Hepatocyte (in vitro differentiated cells): ENCODE measurements at regions not wholly inside any gene's neighbourhood (a gene's known extent, or its start where the extent isn't known, plus 50 kb on each side); places are given as distances from the start of the nearest gene placed in this dataset.

Source experiments
- CTCF ChIP-seq: fragments of 200-600 bp; sonication (generic); IDR thresholded peaks from 2 replicates; pipeline ENCODE4 v1.5.1; 2016; ENCODE audit warnings: antibody characterized with exemption, mild to moderate bottlenecking; ENCODE audit not compliant: poor library complexity
- EZH2 ChIP-seq: fragments of 200-600 bp; sonication (generic); IDR thresholded peaks from 2 replicates; pipeline ENCODE4 v1.6.1; 2016; ENCODE audit warnings: antibody characterized with exemption, mild to moderate bottlenecking, borderline replicate concordance
- EZH2phosphoT487 ChIP-seq: fragments of 200-600 bp; sonication (generic); IDR thresholded peaks from one replicate; pipeline ENCODE4 v1.6.1; 2018; ENCODE audit warnings: antibody characterized with exemption, mild to moderate bottlenecking, low read depth, moderate library complexity; ENCODE audit not compliant: unreplicated experiment, severe bottlenecking

- no peak for TF ChIP-seq EZH2phosphoT487
- TF ChIP-seq CTCF = no peak
- no peak for TF ChIP-seq EZH2
These were observed 450.9 kb downstream of the PCDH10 start for GRCh38 chr4:133600008-133600407.
